ENCODE measurements at regions not wholly inside any gene's neighbourhood (a gene's known extent, or its start where the extent isn't known, plus 50 kb on each side); places are given as distances from the start of the nearest gene placed in this dataset.
A peak's percentile ranks its signal among the peaks of the same experiment; 100 is the strongest.

GRCh38 chr13:48919751-48920150, 56.0 kb upstream of the FNDC3A start:
- Mint-ChIP-seq H3K36me3 (ENCODE audit: low read depth) (no peaks in the 10 kb centered on the region), H3K4me3 (no peak overlapping the region), H3K4me1 (peaks cover 13% of the 10 kb centered on the region), H3K27ac (no peak overlapping the region), H3K9me3 (no peaks in the 10 kb centered on the region), H3K27me3 (ENCODE audit: insufficient read depth, low read depth, poor library complexity) (peaks cover 3% of the 10 kb centered on the region)
- Histone ChIP-seq H3K27me3 (ENCODE audit: insufficient read depth) (no peaks in the 10 kb centered on the region), H3F3A (replicated peaks; ENCODE audit: low read depth) (no peaks in the 10 kb centered on the region), H3K79me2 (replicated peaks; ENCODE audit: insufficient read depth) (no peaks in the 10 kb centered on the region), H3K9me2 (ENCODE audit: insufficient read depth) (peaks cover 14% of the 10 kb centered on the region), H2AFZ (no peak overlapping the region), H3K4me2 (no peak overlapping the region), H3K4me1 (ENCODE audit: insufficient read depth) (peaks cover 9% of the 10 kb centered on the region), H3K27ac (ENCODE audit: low read depth) (no peak overlapping the region), H3K4me3 (no peak overlapping the region), H3K36me3 (ENCODE audit: insufficient read depth) (no peaks in the 10 kb centered on the region), H4K20me1 (replicated peaks; ENCODE audit: insufficient read depth) (no peaks in the 10 kb centered on the region)
- DNase-seq (ENCODE audit: low spot score) (no peak), ATAC-seq (no peak)
- no peak for TF ChIP-seq STAT1 (IDR thresholded peaks at IDR 0.05; ENCODE audit: unreplicated experiment)
- TF ChIP-seq EZH2 (IDR thresholded peaks at IDR 0.05; ENCODE audit: low read depth, unreplicated experiment): no peak
- TF ChIP-seq CREB1 (CRISPR knock-in tag; IDR thresholded peaks at IDR 0.05; ENCODE audit: low read depth): no peak
- no peak for TF ChIP-seq EZH2phosphoT487 (IDR thresholded peaks at IDR 0.05; ENCODE audit: unreplicated experiment)
- TF ChIP-seq POLR2AphosphoS5 (IDR thresholded peaks at IDR 0.05; ENCODE audit: low read depth): no peak
- TF ChIP-seq ZNF114 (CRISPR knock-in tag; IDR thresholded peaks at IDR 0.05): no peak
- no peak for TF ChIP-seq NANOG (IDR thresholded peaks at IDR 0.05; ENCODE audit: borderline replicate concordance)
- TF ChIP-seq JUNB (IDR thresholded peaks at IDR 0.05; ENCODE audit: unreplicated experiment): no peak
- no peak for TF ChIP-seq CTCF (conservative IDR thresholded peaks at IDR 0.05; ENCODE audit: low read depth in 2 of 2)

GRCh38 chr13:48920730-48921129, 55.0 kb upstream of the FNDC3A start:
- Histone ChIP-seq H3K36me3 (ENCODE audit: insufficient read depth) (no peaks in the 10 kb centered on the region), H3K4me2 (no peak overlapping the region), H4K20me1 (replicated peaks; ENCODE audit: insufficient read depth) (no peaks in the 10 kb centered on the region), H3K79me2 (replicated peaks; ENCODE audit: insufficient read depth) (no peaks in the 10 kb centered on the region), H3K27ac (ENCODE audit: low read depth) (no peak overlapping the region), H3F3A (replicated peaks; ENCODE audit: low read depth) (no peaks in the 10 kb centered on the region), H2AFZ (no peak overlapping the region), H3K9me2 (ENCODE audit: insufficient read depth) (peaks cover 21% of the 10 kb centered on the region), H3K4me1 (ENCODE audit: insufficient read depth) (peaks cover 9% of the 10 kb centered on the region), H3K27me3 (ENCODE audit: insufficient read depth) (no peaks in the 10 kb centered on the region), H3K4me3 (no peak overlapping the region)
- TF ChIP-seq CREB1 (CRISPR knock-in tag; IDR thresholded peaks at IDR 0.05; ENCODE audit: low read depth) (no peak), STAT1 (IDR thresholded peaks at IDR 0.05; ENCODE audit: unreplicated experiment) (no peak), POLR2AphosphoS5 (IDR thresholded peaks at IDR 0.05; ENCODE audit: low read depth) (no peak), ZNF114 (CRISPR knock-in tag; IDR thresholded peaks at IDR 0.05) (no peak), JUNB (IDR thresholded peaks at IDR 0.05; ENCODE audit: unreplicated experiment) (no peak), NANOG (IDR thresholded peaks at IDR 0.05; ENCODE audit: borderline replicate concordance) (no peak)
- Mint-ChIP-seq H3K27ac (no peak overlapping the region), H3K36me3 (ENCODE audit: low read depth) (no peaks in the 10 kb centered on the region), H3K9me3 (no peaks in the 10 kb centered on the region), H3K27me3 (ENCODE audit: insufficient read depth, low read depth, poor library complexity) (peaks cover 3% of the 10 kb centered on the region), H3K4me3 (no peak overlapping the region), H3K4me1 (peaks cover 13% of the 10 kb centered on the region)
- ATAC-seq (no peak), DNase-seq (ENCODE audit: low spot score) (no peak)

- no peak overlapping the region for H3K4me2 ChIP-seq
- no peaks in the 10 kb centered on the region for H3K36me3 ChIP-seq (ENCODE audit: insufficient read depth)
- H2AFZ ChIP-seq: peak overlapping the region; percentile 80; the same call in 1 of the 2 replicates
- H4K20me1 ChIP-seq (replicated peaks; ENCODE audit: insufficient read depth): no peaks in the 10 kb centered on the region
- no peak overlapping the region for H3K27ac Mint-ChIP-seq
- peaks cover 5% of the 10 kb centered on the region for H3K27me3 Mint-ChIP-seq (ENCODE audit: insufficient read depth, low read depth, poor library complexity)
- H3K79me2 ChIP-seq (replicated peaks; ENCODE audit: insufficient read depth): no peaks in the 10 kb centered on the region
- H3K4me1 Mint-ChIP-seq: peaks cover 13% of the 10 kb centered on the region
- no peak overlapping the region for H3K4me3 Mint-ChIP-seq
- H3K27ac ChIP-seq (ENCODE audit: low read depth): no peak overlapping the region
- H3K9me3 Mint-ChIP-seq: no peaks in the 10 kb centered on the region
- no peak overlapping the region for H3K4me3 ChIP-seq
- H3K9me2 ChIP-seq (ENCODE audit: insufficient read depth): peaks cover 22% of the 10 kb centered on the region
- no peaks in the 10 kb centered on the region for H3F3A ChIP-seq (replicated peaks; ENCODE audit: low read depth)
- H3K36me3 Mint-ChIP-seq (ENCODE audit: low read depth): no peaks in the 10 kb centered on the region
- DNase-seq (ENCODE audit: low spot score) (no peak), ATAC-seq (no peak)
- H3K27me3 ChIP-seq (ENCODE audit: insufficient read depth): no peaks in the 10 kb centered on the region
- H3K4me1 ChIP-seq (ENCODE audit: insufficient read depth): peaks cover 9% of the 10 kb centered on the region
- no peak for TF ChIP-seq ETS1 (IDR thresholded peaks at IDR 0.05)
- TF ChIP-seq JUNB (IDR thresholded peaks at IDR 0.05; ENCODE audit: unreplicated experiment): no peak
- no peak for TF ChIP-seq REST (IDR thresholded peaks at IDR 0.05; ENCODE audit: unreplicated experiment)
- no peak for TF ChIP-seq STAT1 (IDR thresholded peaks at IDR 0.05; ENCODE audit: unreplicated experiment)
- TF ChIP-seq CREB1 (CRISPR knock-in tag; IDR thresholded peaks at IDR 0.05; ENCODE audit: low read depth): no peak
- no peak for TF ChIP-seq ZNF331 (CRISPR knock-in tag; IDR thresholded peaks at IDR 0.05; ENCODE audit: low read depth)
- TF ChIP-seq NANOG (IDR thresholded peaks at IDR 0.05; ENCODE audit: borderline replicate concordance): no peak
These were observed 52.3 kb upstream of the FNDC3A start for GRCh38 chr13:48923376-48923775.
